CD4-positive, alpha-beta T cell treated with Interferon alpha-2 for 1 hour (primary cell): ENCODE measurements at regions not wholly inside any gene's neighbourhood (a gene's known extent, or its start where the extent isn't known, plus 50 kb on each side); places are given as distances from the start of the nearest gene placed in this dataset.
"Not testable (repeated sequence)": the region's sequence is repeated elsewhere in the genome, so short reads cannot be mapped to it uniquely, and the experiment has no call there.

Experiments used
- DNase-seq, 2 donors: peaks; one replicate each; pipeline ENCODE4 v3.0.0-alpha.2; 2020 to 2022

GRCh38 chr21:34272321-34272720 is 91.5 kb upstream of the KCNE2 start:
- no peak for DNase-seq

GRCh38 chr21:34274001-34274400 is 89.8 kb upstream of the KCNE2 start:
- no peak for DNase-seq

GRCh38 chr21:34276711-34277425 is 86.9 kb upstream of the KCNE2 start:
- DNase-seq = no peak

- DNase-seq = no peak
These were observed 85.4 kb upstream of the KCNE2 start for GRCh38 chr21:34278451-34278850.

GRCh38 chr21:34279285-34279684 is 84.5 kb upstream of the KCNE2 start:
- DNase-seq = no peak

- DNase-seq = no peak
These were observed 83.9 kb upstream of the KCNE2 start for GRCh38 chr21:34279883-34280282.

GRCh38 chr21:34280389-34280795 is 83.4 kb upstream of the KCNE2 start:
- no peak for DNase-seq

- DNase-seq = no peak
These were observed 82.8 kb upstream of the KCNE2 start for GRCh38 chr21:34280959-34281358.

- DNase-seq = no peak
These were observed 81.6 kb upstream of the KCNE2 start for GRCh38 chr21:34282223-34282622.

GRCh38 chr21:34284666-34285065 is 79.1 kb upstream of the KCNE2 start:
- no peak for DNase-seq

GRCh38 chr21:34288042-34288441 is 75.8 kb upstream of the KCNE2 start:
- not testable (repeated sequence) for DNase-seq

GRCh38 chr21:34289856-34290255 is 74.0 kb upstream of the KCNE2 start:
- DNase-seq = no peak

GRCh38 chr21:34296878-34297277 is 66.9 kb upstream of the KCNE2 start:
- no peak for DNase-seq

GRCh38 chr21:34298534-34299167 is 65.2 kb upstream of the KCNE2 start:
- DNase-seq = no peak

GRCh38 chr21:34299168-34299539 is 64.7 kb upstream of the KCNE2 start:
- DNase-seq = no peak

GRCh38 chr21:34302521-34302920 is 61.3 kb upstream of the KCNE2 start:
- DNase-seq = no peak

- DNase-seq = no peak
These were observed 57.9 kb upstream of the KCNE2 start for GRCh38 chr21:34305605-34306604.

GRCh38 chr21:34307991-34308532 is 55.7 kb upstream of the KCNE2 start:
- no peak for DNase-seq

GRCh38 chr21:34311561-34312330 is 52.1 kb upstream of the KCNE2 start:
- DNase-seq = no peak

GRCh38 chr21:34313116-34313515 is 50.7 kb upstream of the KCNE2 start:
- no peak for DNase-seq
